Stromal cell of bone marrow (primary cell): ENCODE measurements at regions not wholly inside any gene's neighbourhood (a gene's known extent, or its start where the extent isn't known, plus 50 kb on each side); places are given as distances from the start of the nearest gene placed in this dataset.

Source experiments
- DNase-seq: peaks from one replicate; pipeline ENCODE4 v3.0.0-alpha.2; 2012; ENCODE audit warnings: low read depth

- DNase-seq = no peak
These were observed 75.1 kb upstream of the SESN3 start for GRCh38 chr11:95306123-95306522.

DNA sequence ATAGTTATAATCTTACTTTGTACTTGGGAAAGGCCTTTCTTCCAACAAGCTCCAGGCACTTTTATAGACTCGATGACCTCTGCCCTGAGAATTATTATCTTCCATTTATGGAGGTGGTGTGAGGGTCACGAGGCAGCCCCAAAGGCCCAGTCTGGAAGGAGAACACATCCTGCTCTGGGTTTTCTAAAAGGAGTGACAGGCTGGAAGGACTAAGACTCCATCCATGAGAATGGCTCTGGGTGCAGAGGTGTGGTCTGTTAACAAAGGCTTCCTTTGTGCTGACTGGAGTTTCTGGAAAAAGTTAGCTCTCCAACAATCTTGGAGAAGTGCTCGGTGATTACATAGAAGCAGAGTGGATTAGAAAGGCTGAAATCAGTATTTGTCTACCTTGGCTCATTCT lies 74.7 kb upstream of the SESN3 start:
- DNase-seq = no peak

GRCh38 chr11:95304777-95305176 lies 73.8 kb upstream of the SESN3 start:
- no peak for DNase-seq

DNA sequence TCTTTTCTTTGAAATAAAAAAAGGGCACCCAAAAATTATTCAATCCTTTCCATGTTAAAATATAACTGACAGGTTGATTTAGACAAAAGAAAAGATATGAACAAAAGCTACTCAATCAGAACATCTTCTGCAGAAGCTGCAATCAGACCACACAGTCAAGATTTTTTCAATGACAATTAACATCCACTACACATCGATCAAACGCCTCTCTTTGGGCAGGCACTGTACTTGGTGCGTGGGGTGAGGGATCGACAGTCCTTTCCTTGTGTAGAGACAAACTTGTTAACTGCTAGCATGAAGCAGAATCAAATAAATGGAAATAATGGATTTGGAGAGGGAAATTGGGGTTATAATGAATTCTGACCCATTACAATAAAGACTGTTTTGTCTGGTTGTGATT lies 71.2 kb upstream of the SESN3 start:
- no peak for DNase-seq

DNA sequence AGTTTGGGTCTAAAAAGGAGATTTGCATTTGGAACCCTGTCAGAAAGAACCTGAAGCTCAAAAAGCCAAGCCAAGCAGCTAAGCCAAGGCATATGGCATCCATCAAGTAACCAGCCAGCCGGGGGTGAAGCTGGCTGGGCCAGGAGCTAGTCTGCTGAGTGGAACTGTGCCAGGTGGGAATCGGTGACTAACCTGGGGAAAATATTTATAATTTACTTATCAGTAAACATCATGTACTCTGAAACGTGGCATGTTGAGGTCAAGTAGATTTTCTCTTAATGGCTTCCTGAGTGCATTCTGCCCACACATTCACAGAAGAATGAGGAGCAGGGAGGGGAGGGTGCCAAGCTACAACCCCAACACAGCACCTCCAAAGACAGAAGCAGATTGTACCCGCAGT lies 70.5 kb upstream of the SESN3 start:
- no peak for DNase-seq

- no peak for DNase-seq
These were observed 68.2 kb upstream of the SESN3 start for GRCh38 chr11:95299078-95299679.

DNA sequence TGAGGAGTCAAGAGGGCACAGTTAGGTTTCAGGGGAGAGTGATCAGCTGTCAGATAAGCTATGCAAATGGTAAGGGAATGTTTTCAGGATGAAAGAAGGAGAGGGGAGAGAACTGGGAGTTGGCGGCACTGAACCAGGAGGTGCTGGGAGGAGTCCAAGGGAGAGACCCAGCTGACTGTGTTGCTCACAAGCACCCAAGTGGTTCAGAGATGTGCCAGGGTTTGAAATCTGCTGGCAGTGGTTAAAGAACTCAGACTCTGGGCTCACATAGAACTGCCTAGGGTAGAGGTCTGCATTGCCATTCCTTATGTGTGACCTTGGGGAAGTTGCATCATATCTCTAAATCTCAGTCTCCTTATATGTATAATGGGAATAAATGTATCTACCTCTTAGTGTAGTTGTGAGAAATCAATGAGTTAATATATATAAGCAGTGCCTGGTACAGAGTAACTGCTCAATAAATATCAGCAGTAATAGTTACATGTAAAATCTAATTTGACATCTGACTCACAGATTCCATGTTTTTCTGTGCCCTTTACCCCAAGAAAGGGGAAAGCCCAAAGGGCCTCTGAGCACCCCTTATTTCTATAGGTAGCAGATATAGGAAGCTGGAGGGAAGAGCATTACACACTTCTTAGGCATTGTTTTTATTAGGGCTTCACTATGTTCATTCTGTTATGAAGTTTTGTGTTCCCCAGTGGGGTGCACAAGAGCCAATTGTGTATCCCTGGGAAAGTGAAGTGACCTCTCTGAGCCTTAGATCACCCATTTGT lies 66.9 kb upstream of the SESN3 start:
- DNase-seq = no peak

GRCh38 chr11:95296621-95297025 lies 65.6 kb upstream of the SESN3 start:
- DNase-seq = no peak

DNA sequence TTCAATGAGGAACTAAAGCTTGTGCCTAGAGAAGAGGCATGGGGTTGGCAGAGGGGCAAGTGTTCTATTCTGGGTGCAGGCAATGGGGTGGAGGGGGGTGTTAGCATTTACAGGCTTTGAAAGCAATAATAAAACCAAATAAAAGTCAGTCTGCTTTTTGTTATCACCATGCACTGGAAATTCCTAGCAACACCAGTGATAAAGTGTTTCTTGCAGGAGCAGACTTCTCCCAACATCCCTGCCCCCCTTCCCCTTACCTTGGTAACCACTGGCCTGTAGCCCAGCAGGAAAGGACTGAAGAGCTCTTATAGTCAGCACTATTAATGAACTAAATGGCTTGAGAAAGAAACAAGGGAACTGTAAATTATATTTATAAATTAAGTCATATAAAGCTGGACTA lies 65.2 kb upstream of the SESN3 start:
- DNase-seq = no peak

DNA sequence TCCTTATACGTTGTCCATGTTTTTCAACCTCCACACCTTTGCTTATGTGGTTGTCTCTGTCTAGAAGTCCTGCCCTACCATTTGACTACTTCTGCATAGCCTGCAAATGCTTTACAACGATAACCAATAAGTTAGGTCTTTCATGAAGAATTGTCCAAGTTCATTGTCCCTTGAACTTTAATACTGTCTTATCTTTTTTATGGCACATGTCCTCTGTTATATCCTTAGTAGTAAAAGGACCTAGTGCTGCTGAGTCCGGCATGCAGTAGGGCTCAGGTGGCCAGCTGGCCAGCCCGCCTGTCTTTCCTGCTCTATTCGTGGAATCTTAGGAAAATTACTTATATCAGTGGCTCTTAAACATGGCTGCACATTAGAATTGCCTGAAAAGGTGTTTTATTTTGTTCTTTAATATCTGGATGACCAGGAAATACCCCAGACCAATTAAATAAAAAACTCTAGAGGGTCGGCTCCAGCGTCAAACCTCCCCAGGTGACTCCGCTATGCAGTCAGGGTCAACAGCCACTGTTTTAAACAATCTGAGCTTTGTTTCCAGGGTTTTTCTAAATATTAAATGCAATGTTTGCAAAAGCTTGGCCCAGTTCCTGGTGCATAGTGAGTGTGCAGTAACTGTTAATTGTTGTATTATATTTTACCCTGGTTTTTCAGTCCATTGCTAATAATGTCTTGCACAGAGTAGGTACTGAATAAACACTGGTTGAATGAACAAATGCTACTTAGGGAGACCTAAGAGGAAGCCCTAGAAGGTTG lies 64.6 kb upstream of the SESN3 start:
- DNase-seq = no peak

- DNase-seq = no peak
These were observed 63.7 kb upstream of the SESN3 start for GRCh38 chr11:95294701-95295100.

DNA sequence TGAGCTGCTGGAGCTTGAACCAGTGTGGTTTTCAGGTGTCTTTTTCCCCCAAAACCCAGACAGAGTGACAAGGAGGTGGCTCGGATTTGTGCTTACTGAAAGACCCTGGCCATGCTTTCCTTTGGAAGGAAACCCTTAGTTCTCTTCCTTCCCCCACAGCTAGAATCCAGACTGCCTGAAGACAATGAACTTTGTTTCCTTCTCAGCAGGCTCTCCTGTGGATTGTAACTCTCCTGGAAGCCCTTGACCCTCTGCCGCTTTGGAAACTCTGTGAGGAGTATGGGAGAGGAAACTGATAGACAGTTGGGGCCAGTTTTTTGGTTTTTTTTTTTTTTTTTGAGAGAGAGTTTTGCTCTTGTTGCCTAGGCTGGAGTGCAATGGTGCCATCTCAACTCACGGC lies 62.1 kb upstream of the SESN3 start:
- no peak for DNase-seq

GRCh38 chr11:95291946-95292345 lies 60.9 kb upstream of the SESN3 start:
- no peak for DNase-seq

DNA sequence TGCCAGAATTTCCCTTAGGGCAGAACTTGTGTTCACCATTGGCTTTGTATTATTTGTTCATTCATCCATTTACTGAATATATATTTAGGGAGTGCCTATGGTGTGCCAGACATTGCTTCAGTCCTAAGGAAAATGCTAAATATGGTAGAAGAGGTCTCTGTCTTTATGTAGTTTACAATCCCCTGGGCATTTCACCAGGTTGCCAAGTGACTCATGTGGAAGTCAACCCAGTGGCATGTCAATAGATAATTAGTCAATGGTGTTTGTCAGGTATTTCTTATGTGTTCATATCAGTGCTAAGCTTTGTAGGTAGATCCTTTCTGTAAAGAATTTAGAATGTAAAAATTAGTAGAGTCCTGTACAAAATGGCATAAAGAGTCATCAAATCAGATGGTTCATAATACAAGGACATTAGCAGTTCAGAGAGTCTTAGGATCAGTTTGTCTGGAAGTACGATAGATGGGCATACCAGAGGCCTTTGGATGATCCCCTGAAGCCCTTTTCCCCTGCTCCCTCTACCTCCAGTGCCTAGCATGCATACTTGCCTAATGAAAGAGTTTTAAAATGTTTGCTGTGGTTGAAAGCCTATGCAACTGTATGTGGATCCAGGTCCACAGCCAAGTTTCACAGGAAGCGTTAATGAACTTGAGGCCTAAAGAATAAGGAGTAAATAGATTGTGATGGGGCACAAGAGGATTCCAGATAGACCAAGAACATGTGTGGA lies 58.5 kb upstream of the SESN3 start:
- no peak for DNase-seq

DNA sequence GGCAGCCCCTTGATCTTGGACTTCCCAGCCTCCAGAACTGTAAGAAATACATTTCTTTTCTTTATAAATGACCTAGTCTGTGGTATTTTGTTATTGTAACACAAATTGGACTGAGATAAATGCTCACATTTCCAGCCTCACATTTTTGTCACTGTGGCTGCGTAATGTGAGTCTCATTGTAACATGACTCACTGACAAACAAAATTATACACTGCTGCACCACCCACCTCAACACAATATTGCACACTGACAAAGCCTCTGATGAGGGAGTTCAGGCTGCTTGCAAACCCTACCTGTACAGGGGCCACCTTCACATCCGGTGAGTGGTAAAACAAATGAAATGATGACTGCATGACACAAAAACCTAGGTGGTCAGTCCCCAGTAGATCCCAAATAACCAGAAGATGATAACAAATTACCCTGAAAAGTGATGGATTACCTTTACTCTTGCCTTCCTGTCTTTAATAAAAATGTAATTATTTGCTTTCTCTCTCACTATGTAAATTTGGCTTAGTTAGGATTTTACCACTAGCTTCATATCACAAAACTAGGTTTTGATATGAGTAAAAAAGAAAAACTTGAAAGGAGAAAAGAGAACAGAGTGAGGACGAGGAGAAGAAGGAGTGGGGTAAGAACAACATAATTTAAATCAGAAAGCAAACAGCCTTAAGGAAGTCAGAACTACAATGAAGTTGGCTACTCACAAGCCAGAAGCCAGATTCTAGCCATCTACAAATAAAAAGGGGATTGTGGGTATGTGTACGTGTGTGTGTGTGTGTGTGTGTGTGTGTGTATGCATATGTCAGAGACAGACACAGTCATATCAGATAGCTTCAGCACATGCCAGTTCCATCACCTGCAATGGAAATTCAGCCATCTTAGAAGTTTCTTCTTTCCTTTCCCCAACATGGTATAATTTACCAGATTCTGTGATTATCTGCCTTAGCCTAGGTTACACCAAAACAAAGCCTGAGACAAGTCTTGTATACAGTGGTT lies 53.4 kb upstream of the SESN3 start:
- no peak for DNase-seq

DNA sequence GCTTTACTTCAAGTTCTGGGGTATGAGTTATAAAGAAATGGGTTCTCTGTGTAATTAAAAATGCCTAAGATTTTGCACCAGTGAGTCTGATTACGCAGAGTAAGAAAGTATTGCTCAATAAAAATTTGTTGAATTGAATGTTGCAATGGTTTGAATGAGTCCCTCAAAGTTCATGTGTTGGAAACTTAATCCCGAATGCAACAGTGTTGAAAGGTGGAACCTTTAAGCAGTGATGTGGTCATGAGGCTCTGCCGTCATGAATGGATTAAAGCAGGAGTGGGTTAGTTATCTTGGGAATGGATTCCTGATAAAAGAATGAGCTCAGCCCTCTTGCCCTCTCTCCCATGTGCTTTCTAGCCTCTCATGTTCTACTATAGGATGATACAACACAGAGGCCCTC lies 52.6 kb upstream of the SESN3 start:
- DNase-seq = no peak

DNA sequence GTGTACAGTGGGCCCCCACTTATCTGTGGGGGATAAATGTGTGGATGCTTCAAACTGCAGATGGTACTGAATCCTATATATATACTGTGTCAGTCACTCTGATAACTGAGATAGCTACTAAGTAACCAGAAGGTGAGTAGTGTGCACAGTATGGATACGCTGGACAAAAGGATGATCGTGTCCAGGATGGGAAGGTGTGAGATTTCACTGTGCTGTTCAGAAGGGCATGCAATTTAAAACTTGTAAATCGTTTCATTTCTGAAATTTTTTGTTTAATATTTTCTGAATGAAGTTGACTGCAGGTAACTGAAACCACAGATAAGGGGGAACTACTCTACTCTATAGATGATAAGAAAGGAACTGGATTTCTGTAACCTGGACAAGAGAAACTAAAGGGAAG lies 52.1 kb upstream of the SESN3 start:
- DNase-seq = no peak

DNA sequence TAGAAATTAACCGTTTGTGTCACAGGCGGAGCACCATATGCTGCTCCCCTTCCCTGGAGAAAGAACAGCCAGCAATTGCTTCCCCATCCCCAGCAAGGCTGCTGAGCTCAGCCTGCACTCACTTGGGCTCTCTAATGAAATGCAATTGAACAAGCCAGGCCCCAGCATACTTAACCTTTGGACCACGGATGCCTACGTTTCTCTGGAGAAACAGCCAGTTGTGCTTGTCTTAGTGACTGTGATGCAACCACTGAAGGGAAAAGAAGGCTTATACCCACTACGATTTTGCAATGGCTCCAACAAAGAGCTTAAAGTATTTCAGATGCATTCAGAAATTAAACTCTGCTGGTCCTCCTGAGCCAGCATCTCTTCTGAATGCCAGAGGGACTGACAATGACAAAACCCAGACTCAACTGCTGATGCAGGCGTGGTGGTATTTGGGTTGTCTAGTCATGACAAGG lies 51.3 kb upstream of the SESN3 start:
- DNase-seq = no peak
